Naive thymus-derived CD8-positive, alpha-beta T cell (primary cell): ENCODE measurements at regions not wholly inside any gene's neighbourhood (a gene's known extent, or its start where the extent isn't known, plus 50 kb on each side); places are given as distances from the start of the nearest gene placed in this dataset.
A peak's percentile ranks its signal among the peaks of the same experiment; 100 is the strongest.

Experiments
- ATAC-seq, 2 donors: fragments of 150-1000 bp; cut with Tn5 transposase in 1 of 2; sonication (Bioruptor Pico), chemical (Tn5 transposase) in 1 of 2; 1 replicate in 1 of 2; 2 replicates in 1 of 2; pipeline ENCODE4 v1.10.0; 2021; ENCODE audit warnings: mild to moderate bottlenecking in 2 of 2, moderate library complexity in 2 of 2
- POLR2A ChIA-PET: fragments of 350-600 bp; sonication (Branson Sonifier 250); formaldehyde crosslinking; loops from one replicate; lab custom pipeline; 2021; ENCODE audit warnings: antibody characterized with exemption; lab: Charles Lee
- DNase-seq, 10 donors: peaks; one replicate each; pipeline versions ENCODE4 v3.0.0 to v3.0.0-alpha.2; 2020 to 2022
- H3K27ac Mint-ChIP-seq, 10 donors: one replicate each; pipeline ENCODE4 v1.8.0; 2020 to 2022; ENCODE audit warnings: mild to moderate bottlenecking in 10 of 10, mixed read lengths in 10 of 10, moderate library complexity in 4 of 10, inconsistent platforms in 1 of 10
- H3K27me3 Mint-ChIP-seq, 5 donors: one replicate each; pipeline ENCODE4 v1.8.0; 2021 to 2022; ENCODE audit warnings: mixed read lengths in 5 of 5
- H3K36me3 Mint-ChIP-seq, 3 donors: one replicate each; pipeline ENCODE4 v1.8.0; 2020 to 2022; ENCODE audit warnings: mixed read lengths in 3 of 3, mild to moderate bottlenecking in 2 of 3, inconsistent platforms in 1 of 3
- H3K4me1 Mint-ChIP-seq, 4 donors: one replicate each; pipeline ENCODE4 v1.8.0; 2021 to 2022; ENCODE audit warnings: mixed read lengths in 4 of 4
- H3K4me3 Mint-ChIP-seq, 10 donors: one replicate each; pipeline ENCODE4 v1.8.0; 2020 to 2022; ENCODE audit warnings: mild to moderate bottlenecking in 10 of 10, mixed read lengths in 10 of 10, moderate library complexity in 6 of 10, inconsistent platforms in 1 of 10
- H3K9me3 Mint-ChIP-seq, 9 donors: one replicate each; pipeline ENCODE4 v1.8.0; 2020 to 2022; ENCODE audit warnings: mixed read lengths in 9 of 9, mild to moderate bottlenecking in 3 of 9, inconsistent platforms in 1 of 9, moderate library complexity in 1 of 9

DNA sequence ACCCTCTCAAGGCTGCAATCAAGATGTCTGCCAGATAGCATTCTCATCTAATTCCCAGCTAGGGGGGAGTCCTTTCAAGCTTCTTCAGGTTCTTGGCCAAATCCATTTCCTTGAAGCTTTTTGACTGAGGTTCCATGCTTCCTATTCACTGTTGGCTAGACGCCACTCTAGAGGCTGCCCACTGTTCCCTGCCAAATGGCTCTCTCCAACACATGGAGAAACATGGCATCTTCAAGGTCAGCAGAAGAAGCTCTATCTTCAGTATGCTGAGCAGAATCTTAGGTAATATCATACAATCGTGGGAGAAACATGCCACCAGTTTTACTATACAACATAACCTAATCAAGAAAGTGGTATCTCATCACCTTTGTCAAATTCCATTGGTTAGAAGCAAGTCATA is 1985.1 kb upstream of the CELF4 start:
- H3K27ac Mint-ChIP-seq: no peak overlapping the region
- H3K9me3 Mint-ChIP-seq: peaks cover 0 to 16% (median 2%) of the 10 kb centered on the region in 9 donors
- DNase-seq (no peak), ATAC-seq (no peak)
- no peak overlapping the region for H3K4me3 Mint-ChIP-seq
- H3K4me1 Mint-ChIP-seq: no peaks in the 10 kb centered on the region
- no peaks in the 10 kb centered on the region for H3K36me3 Mint-ChIP-seq
- H3K27me3 Mint-ChIP-seq: no peaks in the 10 kb centered on the region
- POLR2A ChIA-PET: no interaction called here

- no peaks in the 10 kb centered on the region for H3K4me1 Mint-ChIP-seq
- peaks cover 0 to 32% (median 2%) of the 10 kb centered on the region in 9 donors for H3K9me3 Mint-ChIP-seq
- no peaks in the 10 kb centered on the region for H3K27me3 Mint-ChIP-seq
- ATAC-seq (no peak), DNase-seq (no peak)
- POLR2A ChIA-PET: no interaction called here
- H3K36me3 Mint-ChIP-seq: no peaks in the 10 kb centered on the region
- no peak overlapping the region for H3K27ac Mint-ChIP-seq
- no peak overlapping the region for H3K4me3 Mint-ChIP-seq
Measured at GRCh38 chr18:39549144-39549543, 1983.5 kb upstream of the CELF4 start.

DNA sequence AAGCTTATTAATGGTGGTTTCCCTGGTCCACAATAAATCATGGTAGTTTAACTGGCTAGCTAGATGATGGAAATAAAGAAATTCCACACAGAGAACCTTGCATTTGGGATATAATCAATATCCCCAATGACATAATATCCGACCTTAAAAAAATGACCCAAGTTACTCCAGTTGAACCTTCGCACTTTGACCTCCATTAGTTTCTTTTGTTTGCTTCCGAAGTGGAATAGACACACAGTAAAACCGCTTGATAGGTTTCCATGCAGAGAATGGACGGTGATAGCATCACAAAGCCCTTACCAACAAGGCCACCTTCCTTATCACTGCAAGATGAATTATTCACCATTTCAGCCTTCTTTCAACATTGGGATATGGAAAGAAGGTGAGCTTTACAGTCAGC is 1966.1 kb upstream of the CELF4 start:
- ATAC-seq: no peak
- Mint-ChIP-seq H3K4me3 (no peak overlapping the region), H3K27me3 (no peaks in the 10 kb centered on the region), H3K36me3 (no peaks in the 10 kb centered on the region), H3K27ac (no peak overlapping the region), H3K4me1 (no peaks in the 10 kb centered on the region), H3K9me3 (peaks cover 0 to 5% (median 0%) of the 10 kb centered on the region in 9 donors)
- no peak for DNase-seq
- POLR2A ChIA-PET: no interaction called here

- Mint-ChIP-seq H3K27me3 (no peaks in the 10 kb centered on the region), H3K27ac (no peak overlapping the region), H3K9me3 (peaks cover 0 to 5% (median 0%) of the 10 kb centered on the region in 9 donors), H3K4me1 (no peaks in the 10 kb centered on the region), H3K36me3 (no peaks in the 10 kb centered on the region), H3K4me3 (no peak overlapping the region)
- POLR2A ChIA-PET: no interaction called here
- ATAC-seq (no peak), DNase-seq (no peak)
Measured at GRCh38 chr18:39529358-39529757, 1963.8 kb upstream of the CELF4 start.

GRCh38 chr18:39527465-39527864 is 1961.9 kb upstream of the CELF4 start:
- Mint-ChIP-seq H3K4me3 (no peak overlapping the region), H3K4me1 (no peaks in the 10 kb centered on the region), H3K36me3 (no peaks in the 10 kb centered on the region), H3K27ac (no peak overlapping the region), H3K9me3 (peaks cover 0 to 4% (median 0%) of the 10 kb centered on the region in 9 donors), H3K27me3 (no peaks in the 10 kb centered on the region)
- DNase-seq (no peak), ATAC-seq (no peak)
- POLR2A ChIA-PET: no interaction called here

DNA sequence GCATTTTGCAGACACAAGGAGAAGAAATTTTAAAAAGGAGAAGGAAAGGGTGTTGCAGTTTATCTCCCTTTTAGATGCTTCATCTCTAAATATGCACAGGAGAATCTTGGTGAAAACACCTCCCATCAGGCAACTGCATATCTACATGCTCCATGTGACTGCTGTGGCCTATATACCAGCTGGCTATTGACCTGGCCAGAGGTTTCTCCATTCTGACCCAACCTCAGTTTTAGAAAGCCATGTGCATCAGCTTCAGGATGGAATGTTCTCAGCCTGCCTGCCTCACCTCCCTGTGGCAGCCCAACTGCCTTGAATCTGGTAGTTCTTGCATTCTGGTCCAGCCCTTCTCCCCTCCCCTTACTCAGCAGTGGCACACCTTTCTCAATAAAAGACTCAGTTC is 1958.8 kb upstream of the CELF4 start:
- Mint-ChIP-seq H3K36me3 (no peaks in the 10 kb centered on the region), H3K27me3 (no peaks in the 10 kb centered on the region), H3K9me3 (peaks cover 0 to 3% (median 0%) of the 10 kb centered on the region in 9 donors), H3K4me3 (no peak overlapping the region), H3K27ac (no peak overlapping the region), H3K4me1 (no peaks in the 10 kb centered on the region)
- no peak for ATAC-seq
- no peak for DNase-seq
- POLR2A ChIA-PET: no interaction called here

DNA sequence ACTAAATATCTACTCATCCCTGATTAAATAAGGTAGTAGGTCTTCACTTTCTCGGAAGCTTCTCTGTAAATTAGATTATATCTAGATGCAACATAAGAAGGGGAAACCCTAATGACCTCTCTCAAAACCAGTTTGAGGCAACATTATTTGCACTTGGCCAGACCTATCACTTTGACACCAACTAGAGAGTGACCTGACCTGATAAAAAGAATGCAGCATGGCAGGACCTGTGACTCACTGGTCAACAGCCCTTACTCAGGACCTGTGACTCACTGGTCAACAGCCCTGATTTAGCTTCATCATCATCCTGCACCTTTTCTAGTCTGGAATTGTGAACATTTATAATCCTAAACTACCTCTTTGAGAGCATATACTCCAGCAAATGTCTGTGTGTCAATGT is 1957.7 kb upstream of the CELF4 start:
- ATAC-seq (no peak), DNase-seq (no peak)
- peaks cover 0 to 3% (median 0%) of the 10 kb centered on the region in 9 donors for H3K9me3 Mint-ChIP-seq
- H3K27me3 Mint-ChIP-seq: no peaks in the 10 kb centered on the region
- no peak overlapping the region for H3K4me3 Mint-ChIP-seq
- H3K4me1 Mint-ChIP-seq: no peaks in the 10 kb centered on the region
- H3K36me3 Mint-ChIP-seq: no peaks in the 10 kb centered on the region
- POLR2A ChIA-PET: no interaction called here
- no peak overlapping the region for H3K27ac Mint-ChIP-seq

DNA sequence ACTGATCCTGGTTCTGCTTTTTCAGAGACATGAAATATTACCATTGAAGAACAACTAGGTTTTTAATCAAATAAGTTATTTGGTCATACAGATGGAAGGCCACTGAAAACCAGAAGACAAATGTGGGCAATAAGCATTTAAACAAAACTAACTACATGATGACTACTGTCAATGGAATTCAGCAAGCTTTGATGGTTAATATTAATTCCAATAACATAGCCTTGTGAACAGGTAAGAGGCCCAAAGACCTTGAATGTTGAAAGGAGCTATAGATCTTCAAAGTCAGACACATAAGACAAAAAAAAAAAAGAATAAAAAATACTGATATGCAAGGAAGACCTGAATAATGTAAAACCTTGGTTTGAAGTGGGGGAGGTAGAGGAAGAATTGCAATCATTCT is 1955.6 kb upstream of the CELF4 start:
- Mint-ChIP-seq H3K4me3 (no peak overlapping the region), H3K27me3 (no peaks in the 10 kb centered on the region), H3K36me3 (no peaks in the 10 kb centered on the region), H3K4me1 (no peaks in the 10 kb centered on the region), H3K27ac (peak overlapping the region in 1 of 10 donors; percentile 9), H3K9me3 (no peaks in the 10 kb centered on the region)
- POLR2A ChIA-PET: no interaction called here
- no peak for ATAC-seq
- DNase-seq: no peak

DNA sequence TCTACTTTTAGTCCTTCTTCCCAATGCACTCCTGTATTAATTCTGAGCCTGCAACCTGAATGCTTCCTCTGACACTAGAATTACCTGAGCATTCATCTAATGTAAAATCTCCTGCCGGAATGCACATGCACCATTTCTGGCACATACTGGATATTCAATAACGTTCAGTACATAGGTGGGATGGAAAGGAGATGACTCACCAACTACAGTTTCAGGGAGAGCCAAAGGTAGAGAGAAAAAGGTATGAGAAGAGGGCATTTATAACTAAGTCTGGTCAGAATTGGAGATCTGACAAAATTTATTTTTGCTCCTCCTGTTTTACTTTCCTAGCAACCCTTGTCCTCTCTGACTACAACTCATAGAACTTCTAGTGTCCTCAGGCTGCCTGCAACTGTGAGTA is 1954.1 kb upstream of the CELF4 start:
- ATAC-seq (no peak), DNase-seq (no peak)
- H3K27ac Mint-ChIP-seq: no peak overlapping the region
- H3K4me3 Mint-ChIP-seq: no peak overlapping the region
- H3K4me1 Mint-ChIP-seq: no peaks in the 10 kb centered on the region
- no peaks in the 10 kb centered on the region for H3K27me3 Mint-ChIP-seq
- no peaks in the 10 kb centered on the region for H3K36me3 Mint-ChIP-seq
- no peaks in the 10 kb centered on the region for H3K9me3 Mint-ChIP-seq
- POLR2A ChIA-PET: no interaction called here

DNA sequence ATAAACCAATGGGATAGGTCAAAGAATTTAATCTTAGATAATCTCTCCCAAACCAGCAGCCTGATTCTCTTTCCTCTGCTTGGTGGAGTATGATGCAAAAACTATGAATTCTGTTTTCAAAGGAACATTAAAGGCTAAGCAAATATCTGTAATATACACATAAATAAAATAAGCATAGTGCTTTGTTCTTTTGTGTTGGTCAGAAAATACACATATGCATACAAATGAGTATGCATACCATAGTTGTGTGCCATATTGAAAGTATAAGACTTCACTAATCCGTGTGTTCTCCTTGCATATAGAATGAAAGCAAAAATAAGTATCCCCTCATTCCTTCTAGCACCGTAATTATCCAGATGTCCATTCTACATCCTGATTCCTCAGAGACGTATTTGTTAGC is 1949.7 kb upstream of the CELF4 start:
- no peak overlapping the region for H3K27ac Mint-ChIP-seq
- H3K9me3 Mint-ChIP-seq: peaks cover 0 to 12% (median 0%) of the 10 kb centered on the region in 9 donors
- H3K4me1 Mint-ChIP-seq: no peaks in the 10 kb centered on the region
- no peaks in the 10 kb centered on the region for H3K36me3 Mint-ChIP-seq
- no peak overlapping the region for H3K4me3 Mint-ChIP-seq
- H3K27me3 Mint-ChIP-seq: no peaks in the 10 kb centered on the region
- POLR2A ChIA-PET: no interaction called here
- no peak for ATAC-seq
- no peak for DNase-seq

GRCh38 chr18:39513186-39513585 is 1947.6 kb upstream of the CELF4 start:
- H3K4me1 Mint-ChIP-seq: no peaks in the 10 kb centered on the region
- DNase-seq (no peak), ATAC-seq (no peak)
- H3K27me3 Mint-ChIP-seq: no peaks in the 10 kb centered on the region
- no peaks in the 10 kb centered on the region for H3K36me3 Mint-ChIP-seq
- H3K27ac Mint-ChIP-seq: no peak overlapping the region
- H3K9me3 Mint-ChIP-seq: peaks cover 0 to 13% (median 0%) of the 10 kb centered on the region in 9 donors
- POLR2A ChIA-PET: no interaction called here
- H3K4me3 Mint-ChIP-seq: no peak overlapping the region

DNA sequence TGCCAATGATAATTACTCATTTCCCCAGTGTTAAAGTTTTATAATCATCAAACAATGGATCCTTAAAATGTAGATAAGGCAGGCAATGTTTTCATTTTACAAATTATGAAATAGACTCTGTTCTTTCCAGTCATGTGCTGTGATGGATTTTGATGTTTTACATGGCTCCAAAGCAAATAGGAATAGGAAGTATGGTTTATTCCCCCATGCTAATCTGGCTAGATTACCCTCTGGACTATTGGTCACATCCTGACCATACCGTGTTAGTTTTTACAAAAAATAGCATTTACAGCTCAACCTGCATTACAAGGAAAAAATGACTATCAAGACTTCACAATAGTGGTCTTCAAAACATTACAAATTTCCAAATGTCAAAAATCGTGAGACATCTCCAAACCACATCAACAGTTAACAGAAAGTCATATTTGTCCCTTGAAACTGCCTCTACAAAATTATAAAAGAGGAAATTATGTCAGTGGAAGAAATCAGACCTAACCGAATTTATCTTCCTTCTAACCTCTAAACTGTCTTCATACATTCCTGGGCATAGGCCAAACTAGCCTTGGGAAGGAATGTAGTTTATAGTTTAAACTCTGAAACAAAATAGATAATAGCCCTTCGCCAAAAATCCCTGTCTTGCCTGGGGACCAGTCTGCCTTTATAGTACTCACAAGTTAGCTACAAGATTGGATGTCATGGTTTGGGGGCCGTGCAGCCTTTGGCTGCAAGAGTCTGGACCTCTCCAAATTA is 1941.2 kb upstream of the CELF4 start:
- no peaks in the 10 kb centered on the region for H3K4me1 Mint-ChIP-seq
- H3K9me3 Mint-ChIP-seq: peaks cover 0 to 13% (median 2%) of the 10 kb centered on the region in 9 donors
- DNase-seq (no peak), ATAC-seq (no peak)
- H3K27ac Mint-ChIP-seq: no peak overlapping the region
- H3K4me3 Mint-ChIP-seq: no peak overlapping the region
- POLR2A ChIA-PET: no interaction called here
- H3K36me3 Mint-ChIP-seq: no peaks in the 10 kb centered on the region
- no peaks in the 10 kb centered on the region for H3K27me3 Mint-ChIP-seq

DNA sequence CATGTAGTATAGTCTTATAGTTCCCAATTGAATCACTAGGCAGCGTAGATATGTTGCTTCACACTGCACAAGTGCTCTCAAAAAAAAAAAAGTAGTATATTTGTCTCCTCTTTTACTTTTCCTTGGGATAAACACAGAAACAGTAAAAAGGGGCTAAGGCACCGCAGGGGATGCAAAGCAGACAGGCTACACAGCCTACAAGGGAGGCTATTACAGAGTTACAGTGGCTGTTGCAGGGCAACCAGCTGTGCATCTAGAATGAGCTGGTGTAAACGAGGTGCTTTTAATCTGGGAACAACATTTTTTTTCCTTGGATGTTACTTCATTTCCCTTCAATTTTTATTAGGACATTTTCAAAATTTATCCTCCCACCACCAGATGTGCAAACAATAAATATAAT is 1934.7 kb upstream of the CELF4 start:
- ATAC-seq (no peak), DNase-seq (no peak)
- no peak overlapping the region for H3K4me3 Mint-ChIP-seq
- H3K27ac Mint-ChIP-seq: no peak overlapping the region
- H3K9me3 Mint-ChIP-seq: peaks cover 0 to 14% (median 0%) of the 10 kb centered on the region in 9 donors
- no peaks in the 10 kb centered on the region for H3K4me1 Mint-ChIP-seq
- no peaks in the 10 kb centered on the region for H3K27me3 Mint-ChIP-seq
- no peaks in the 10 kb centered on the region for H3K36me3 Mint-ChIP-seq
- POLR2A ChIA-PET: no interaction called here

DNA sequence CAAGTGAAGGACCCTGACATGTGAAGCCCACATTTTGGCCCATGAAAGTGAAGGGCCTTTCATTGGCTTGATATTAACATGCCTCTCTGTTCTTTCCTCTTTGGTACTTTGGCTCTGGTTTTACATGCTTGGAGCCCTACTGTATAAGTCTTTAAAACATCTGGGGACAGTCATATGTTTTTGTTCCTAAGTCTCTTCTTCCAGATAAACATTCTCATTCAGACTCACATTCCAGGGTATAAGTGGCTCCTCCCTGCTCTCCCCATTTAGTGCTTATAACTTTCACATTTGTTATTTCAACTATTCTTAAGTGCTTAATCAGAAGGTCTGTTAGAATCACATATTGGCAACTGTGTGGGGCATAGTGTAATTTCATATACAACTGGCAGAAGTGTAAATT is 1932.2 kb upstream of the CELF4 start:
- ATAC-seq (no peak), DNase-seq (no peak)
- no peaks in the 10 kb centered on the region for H3K4me1 Mint-ChIP-seq
- H3K27ac Mint-ChIP-seq: no peak overlapping the region
- H3K9me3 Mint-ChIP-seq: peaks cover 0 to 24% (median 0%) of the 10 kb centered on the region in 9 donors
- H3K4me3 Mint-ChIP-seq: no peak overlapping the region
- H3K36me3 Mint-ChIP-seq: no peaks in the 10 kb centered on the region
- POLR2A ChIA-PET: no interaction called here
- H3K27me3 Mint-ChIP-seq: no peaks in the 10 kb centered on the region
